ENCODE measurements at regions not wholly inside any gene's neighbourhood (a gene's known extent, or its start where the extent isn't known, plus 50 kb on each side); places are given as distances from the start of the nearest gene placed in this dataset.
A peak's percentile ranks its signal among the peaks of the same experiment; 100 is the strongest.

GRCh38 chr5:7955476-7955875 is 86.5 kb downstream of the MTRR start:
- DNase-seq: no peak

GRCh38 chr5:7957329-7957728 is 88.4 kb downstream of the MTRR start:
- DNase-seq: no peak

- DNase-seq: no peak
These were observed 91.2 kb downstream of the MTRR start for GRCh38 chr5:7960142-7960541.

- no peak for DNase-seq
These were observed 92.6 kb downstream of the MTRR start for GRCh38 chr5:7961540-7961939.

- DNase-seq: no peak
These were observed 101.9 kb downstream of the MTRR start for GRCh38 chr5:7970816-7971215.

- DNase-seq: no peak
These were observed 107.7 kb downstream of the MTRR start for GRCh38 chr5:7976411-7977190.

- DNase-seq: no peak
These were observed 109.2 kb downstream of the MTRR start for GRCh38 chr5:7978114-7978513.

- DNase-seq: no peak
These were observed 110.0 kb downstream of the MTRR start for GRCh38 chr5:7978991-7979390.

GRCh38 chr5:7980881-7981280 is 111.9 kb downstream of the MTRR start:
- DNase-seq: no peak

GRCh38 chr5:7983433-7983832 is 114.5 kb downstream of the MTRR start:
- DNase-seq: no peak

GRCh38 chr5:7991125-7991821 is 122.3 kb downstream of the MTRR start:
- DNase-seq: no peak

- DNase-seq: no peak
These were observed 126.8 kb downstream of the MTRR start for GRCh38 chr5:7995688-7996294.

- no peak for DNase-seq
These were observed 136.5 kb downstream of the MTRR start for GRCh38 chr5:8005416-8005815.

GRCh38 chr5:8012131-8012977 is 143.4 kb downstream of the MTRR start:
- no peak for DNase-seq

- DNase-seq: no peak
These were observed 145.2 kb downstream of the MTRR start for GRCh38 chr5:8013948-8014710.

- peak; percentile 29 for DNase-seq
These were observed 150.8 kb downstream of the MTRR start for GRCh38 chr5:8019719-8020218.

- DNase-seq: no peak
These were observed 152.0 kb downstream of the MTRR start for GRCh38 chr5:8020861-8021514.

- no peak for DNase-seq
These were observed 159.3 kb downstream of the MTRR start for GRCh38 chr5:8028243-8028642.

- DNase-seq: no peak
These were observed 164.3 kb downstream of the MTRR start for GRCh38 chr5:8033261-8033660.

GRCh38 chr5:8034852-8035251 is 165.9 kb downstream of the MTRR start:
- no peak for DNase-seq

GRCh38 chr5:8048920-8049319 is 180.0 kb downstream of the MTRR start:
- DNase-seq: no peak
